HG02884 (cell line): ENCODE measurements at regions not wholly inside any gene's neighbourhood (a gene's known extent, or its start where the extent isn't known, plus 50 kb on each side); places are given as distances from the start of the nearest gene placed in this dataset.
A peak's percentile ranks its signal among the peaks of the same experiment; 100 is the strongest.
"Not testable (repeated sequence)": the region's sequence is repeated elsewhere in the genome, so short reads cannot be mapped to it uniquely, and the experiment has no call there.

ENCODE experiments used
- ATAC-seq: cut with Tn5 transposase; IDR thresholded peaks from one replicate; pipeline ENCODE4 v1.9.1; 2021; ENCODE audit warnings: mild to moderate bottlenecking, moderate library complexity; ENCODE audit not compliant: unreplicated experiment

- no peak for ATAC-seq
Observed at GRCh38 chr3:157921811-157922210, 184.4 kb downstream of the SHOX2 start.

- ATAC-seq = no peak
Observed at GRCh38 chr3:157920822-157921700, 185.2 kb downstream of the SHOX2 start.

GRCh38 chr3:157919319-157919887 lies 186.8 kb downstream of the SHOX2 start:
- ATAC-seq = no peak

- no peak for ATAC-seq
Observed at GRCh38 chr3:157918402-157918801, 187.8 kb downstream of the SHOX2 start.

GRCh38 chr3:157916672-157917071 lies 189.5 kb downstream of the SHOX2 start:
- no peak for ATAC-seq

GRCh38 chr3:157914882-157915281 lies 191.3 kb downstream of the SHOX2 start:
- no peak for ATAC-seq

- ATAC-seq = no peak
Observed at GRCh38 chr3:157913741-157914150, 192.5 kb downstream of the SHOX2 start.

GRCh38 chr3:157912514-157913451 lies 193.4 kb downstream of the SHOX2 start:
- no peak for ATAC-seq

- no peak for ATAC-seq
Observed at GRCh38 chr3:157906627-157907026, 199.6 kb downstream of the SHOX2 start.

GRCh38 chr3:157905885-157906284 lies 200.3 kb downstream of the SHOX2 start:
- no peak for ATAC-seq

- ATAC-seq = not testable (repeated sequence)
Observed at GRCh38 chr3:157902680-157903079, 203.5 kb downstream of the SHOX2 start.

GRCh38 chr3:157888040-157888439 lies 218.2 kb downstream of the SHOX2 start:
- no peak for ATAC-seq

GRCh38 chr3:157876556-157876955 lies 229.7 kb downstream of the SHOX2 start:
- no peak for ATAC-seq

GRCh38 chr3:157872902-157873301 lies 233.3 kb downstream of the SHOX2 start:
- no peak for ATAC-seq

- ATAC-seq = no peak
Observed at GRCh38 chr3:157871838-157872460, 234.3 kb downstream of the SHOX2 start.

- ATAC-seq = no peak
Observed at GRCh38 chr3:157871248-157871647, 235.0 kb downstream of the SHOX2 start.

GRCh38 chr3:157868946-157869345 lies 237.3 kb downstream of the SHOX2 start:
- no peak for ATAC-seq

GRCh38 chr3:157868196-157868595 lies 238.0 kb downstream of the SHOX2 start:
- ATAC-seq = no peak

GRCh38 chr3:157865352-157866000 lies 240.7 kb downstream of the SHOX2 start:
- ATAC-seq = peak; percentile 90

- no peak for ATAC-seq
Observed at GRCh38 chr3:157861076-157861765, 245.0 kb downstream of the SHOX2 start.
